GM13977 (cell line): ENCODE measurements at regions not wholly inside any gene's neighbourhood (a gene's known extent, or its start where the extent isn't known, plus 50 kb on each side); places are given as distances from the start of the nearest gene placed in this dataset.

Experiments used
- DNase-seq: peaks from one replicate; pipeline ENCODE4 v3.0.0; 2012; ENCODE audit warnings: low spot score
- in situ Hi-C: fragments of 300-500 bp; cut with MboI; formaldehyde crosslinking; loops from one replicate; pipeline ENCODE4 v1.12.0; 2022; ENCODE audit warnings: low sequenced_read_pairs, low pct_unique_long_range_greater_than_20kb, mixed read lengths, inconsistent platforms; ENCODE audit not compliant: unreplicated experiment
- TF ChIP-seq, protein P1 (sequence below): IDR thresholded peaks from 2 replicates; pipeline ENCODE4 v1.5.1; 2012; ENCODE audit warnings: mild to moderate bottlenecking, control low read depth; ENCODE audit not compliant: insufficient read depth; ENCODE audit errors: extremely low read depth, missing control alignments

DNA sequence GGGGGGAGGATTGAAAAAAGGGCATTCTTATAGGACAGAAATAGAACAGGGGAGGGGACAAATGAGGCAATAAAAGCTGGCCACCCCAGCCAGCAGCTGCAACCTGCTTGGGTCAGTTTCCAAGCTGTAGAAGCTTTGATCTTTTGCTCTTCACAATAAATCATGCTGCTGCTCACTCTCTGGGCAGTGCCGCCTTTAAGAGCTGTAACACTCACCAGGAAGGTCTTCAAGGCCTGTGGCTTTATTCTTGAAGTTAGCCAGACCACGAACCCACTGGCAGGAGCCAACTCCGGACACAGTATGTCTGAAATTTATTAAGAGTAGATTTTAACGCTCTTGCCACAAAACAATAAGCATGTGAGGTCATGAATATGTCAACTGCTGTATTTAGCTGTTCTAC lies 649.9 kb upstream of the RAB6C start:
- TF ChIP-seq, protein P1, sequence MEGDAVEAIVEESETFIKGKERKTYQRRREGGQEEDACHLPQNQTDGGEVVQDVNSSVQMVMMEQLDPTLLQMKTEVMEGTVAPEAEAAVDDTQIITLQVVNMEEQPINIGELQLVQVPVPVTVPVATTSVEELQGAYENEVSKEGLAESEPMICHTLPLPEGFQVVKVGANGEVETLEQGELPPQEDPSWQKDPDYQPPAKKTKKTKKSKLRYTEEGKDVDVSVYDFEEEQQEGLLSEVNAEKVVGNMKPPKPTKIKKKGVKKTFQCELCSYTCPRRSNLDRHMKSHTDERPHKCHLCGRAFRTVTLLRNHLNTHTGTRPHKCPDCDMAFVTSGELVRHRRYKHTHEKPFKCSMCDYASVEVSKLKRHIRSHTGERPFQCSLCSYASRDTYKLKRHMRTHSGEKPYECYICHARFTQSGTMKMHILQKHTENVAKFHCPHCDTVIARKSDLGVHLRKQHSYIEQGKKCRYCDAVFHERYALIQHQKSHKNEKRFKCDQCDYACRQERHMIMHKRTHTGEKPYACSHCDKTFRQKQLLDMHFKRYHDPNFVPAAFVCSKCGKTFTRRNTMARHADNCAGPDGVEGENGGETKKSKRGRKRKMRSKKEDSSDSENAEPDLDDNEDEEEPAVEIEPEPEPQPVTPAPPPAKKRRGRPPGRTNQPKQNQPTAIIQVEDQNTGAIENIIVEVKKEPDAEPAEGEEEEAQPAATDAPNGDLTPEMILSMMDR, result no peak
- in situ Hi-C loops, result no loop called here
- DNase-seq, result no peak

DNA sequence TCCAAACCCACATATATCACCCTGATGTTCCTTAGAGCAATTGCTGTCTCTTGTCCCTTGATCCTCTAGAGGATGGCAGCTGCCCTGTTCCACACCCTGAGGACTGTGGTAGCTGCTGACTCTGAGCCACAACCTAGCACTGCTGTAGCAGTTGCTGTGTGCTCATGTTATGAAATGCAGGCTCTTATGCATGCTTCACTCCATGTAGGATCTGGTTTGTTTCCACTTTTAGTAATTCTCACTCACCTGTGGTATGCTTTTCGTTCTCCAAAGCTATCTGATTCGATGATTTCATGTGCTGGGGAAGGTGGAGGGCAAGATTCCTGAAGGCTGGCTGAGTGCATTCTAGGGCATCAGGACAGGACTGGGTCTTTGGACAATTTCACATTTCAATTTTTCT lies 649.0 kb upstream of the RAB6C start:
- DNase-seq, result no peak
- TF ChIP-seq, protein P1, result no peak
- in situ Hi-C loops, result no loop called here

DNA sequence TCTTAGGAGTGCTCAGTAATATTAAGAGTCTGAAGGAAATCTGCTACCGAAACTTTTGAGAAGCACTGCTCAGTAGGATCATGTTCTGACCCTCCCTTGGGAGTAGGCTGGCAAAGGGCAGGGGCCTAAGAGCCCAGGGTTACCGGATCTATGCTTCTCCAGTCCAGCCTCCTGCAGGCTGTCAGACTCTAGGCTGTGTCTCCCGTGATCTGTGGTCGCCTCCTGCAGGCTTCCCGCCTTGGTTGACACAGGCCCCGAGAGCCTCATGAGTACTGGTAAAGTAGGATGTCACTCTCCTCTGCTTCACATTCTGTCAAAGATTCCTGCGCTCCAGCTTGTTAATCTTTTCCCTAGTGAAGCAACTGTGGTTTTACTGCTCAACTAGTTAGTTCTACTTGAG lies 647.8 kb upstream of the RAB6C start:
- in situ Hi-C loops, result no loop called here
- TF ChIP-seq, protein P1, result no peak
- DNase-seq, result no peak

DNA sequence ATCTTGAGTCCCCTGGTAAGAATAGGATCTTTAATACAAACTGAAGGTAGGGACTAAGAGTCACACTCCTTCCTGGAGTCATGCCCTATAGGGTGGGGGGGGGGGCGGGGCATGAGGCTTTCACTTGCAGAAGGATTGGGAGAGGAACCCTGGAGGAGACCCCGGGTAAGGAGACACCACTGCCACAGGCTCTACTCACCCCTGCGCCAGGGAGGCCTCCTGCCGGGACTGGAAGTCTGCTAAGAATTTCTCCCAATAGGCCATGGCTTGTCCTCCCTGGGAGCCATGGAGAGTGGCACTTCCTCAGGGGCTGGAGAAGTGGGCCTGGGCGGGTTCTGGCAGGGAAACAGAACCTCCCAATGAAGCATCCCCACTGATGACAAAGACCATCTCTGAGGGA lies 645.3 kb upstream of the RAB6C start:
- in situ Hi-C loops, result no loop called here
- DNase-seq, result no peak
- TF ChIP-seq, protein P1, result no peak

- in situ Hi-C loops, result no loop called here
- TF ChIP-seq, protein P1, result no peak
- DNase-seq, result no peak
Measured at GRCh38 chr2:129334696-129335410, 644.6 kb upstream of the RAB6C start.

DNA sequence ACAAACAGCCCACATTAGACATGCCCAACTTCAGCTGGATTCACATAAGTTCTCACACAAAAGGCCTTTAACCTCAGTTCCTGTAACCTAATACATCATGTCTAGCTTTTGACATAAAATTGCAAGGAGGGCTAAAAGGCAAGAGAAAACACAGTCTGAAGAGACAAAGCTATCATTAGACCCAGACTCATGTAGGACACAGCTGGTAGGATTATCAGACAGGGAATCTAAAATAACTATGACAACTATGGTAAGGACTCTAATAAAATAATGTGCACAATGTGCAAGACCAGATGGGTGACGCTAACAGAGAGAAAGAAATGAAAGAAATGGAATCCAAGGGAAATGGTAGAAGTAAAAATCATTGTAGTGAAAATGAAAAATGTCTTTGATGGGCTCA lies 643.2 kb upstream of the RAB6C start:
- in situ Hi-C loops, result no loop called here
- DNase-seq, result no peak
- TF ChIP-seq, protein P1, result no peak

- TF ChIP-seq, protein P1, result no peak
- in situ Hi-C loops, result no loop called here
- no peak for DNase-seq
Measured at GRCh38 chr2:129337076-129337475, 642.4 kb upstream of the RAB6C start.
